Ishikawa (cell line): ENCODE measurements at regions not wholly inside any gene's neighbourhood (a gene's known extent, or its start where the extent isn't known, plus 50 kb on each side); places are given as distances from the start of the nearest gene placed in this dataset.

Experiments
- CEBPB ChIP-seq: IDR thresholded peaks from 2 replicates; pipeline ENCODE4 v1.6.1; 2012
- CREB1 ChIP-seq: IDR thresholded peaks from 2 replicates; pipeline ENCODE4 v1.6.1; 2012; ENCODE audit warnings: low read depth
- EGR1 ChIP-seq: IDR thresholded peaks from 2 replicates; pipeline ENCODE4 v1.6.1; 2012
- EP300 ChIP-seq: IDR thresholded peaks from 2 replicates; pipeline ENCODE4 v1.6.1; 2012; ENCODE audit warnings: borderline replicate concordance
- FOXM1 ChIP-seq: IDR thresholded peaks from 2 replicates; pipeline ENCODE4 v1.6.1; 2012; ENCODE audit warnings: low read depth, borderline replicate concordance
- NFIC ChIP-seq: IDR thresholded peaks from 2 replicates; pipeline ENCODE4 v1.6.1; 2012
- RAD21 ChIP-seq: IDR thresholded peaks from 2 replicates; pipeline ENCODE4 v1.6.1; 2012; ENCODE audit warnings: low read depth
- TAF1 ChIP-seq: IDR thresholded peaks from 2 replicates; pipeline ENCODE4 v1.6.1; 2012; ENCODE audit warnings: low read depth, mild to moderate bottlenecking
- TCF12 ChIP-seq: IDR thresholded peaks from 2 replicates; pipeline ENCODE4 v1.6.1; 2012; ENCODE audit warnings: low read depth
- TEAD4 ChIP-seq: IDR thresholded peaks from 2 replicates; pipeline ENCODE4 v1.6.1; 2012
- YY1 ChIP-seq: IDR thresholded peaks from 2 replicates; pipeline ENCODE4 v1.6.1; 2012; ENCODE audit warnings: low read depth
- ZBTB7A ChIP-seq: IDR thresholded peaks from 2 replicates; pipeline ENCODE4 v1.6.1; 2012; ENCODE audit warnings: low read depth
- TF ChIP-seq, protein P1 (sequence below): IDR thresholded peaks from 2 replicates; pipeline ENCODE4 v1.6.1; 2012; ENCODE audit warnings: low read depth, mild to moderate bottlenecking
- TF ChIP-seq, protein P2 (sequence below): IDR thresholded peaks from 2 replicates; pipeline ENCODE4 v1.6.1; 2012
- TF ChIP-seq, protein P3 (sequence below): IDR thresholded peaks from 2 replicates; pipeline ENCODE4 v1.6.1; 2012

GRCh38 chr2:131584380-131584779 is 56.7 kb downstream of the CCDC74A start:
- TF ChIP-seq, protein P1, sequence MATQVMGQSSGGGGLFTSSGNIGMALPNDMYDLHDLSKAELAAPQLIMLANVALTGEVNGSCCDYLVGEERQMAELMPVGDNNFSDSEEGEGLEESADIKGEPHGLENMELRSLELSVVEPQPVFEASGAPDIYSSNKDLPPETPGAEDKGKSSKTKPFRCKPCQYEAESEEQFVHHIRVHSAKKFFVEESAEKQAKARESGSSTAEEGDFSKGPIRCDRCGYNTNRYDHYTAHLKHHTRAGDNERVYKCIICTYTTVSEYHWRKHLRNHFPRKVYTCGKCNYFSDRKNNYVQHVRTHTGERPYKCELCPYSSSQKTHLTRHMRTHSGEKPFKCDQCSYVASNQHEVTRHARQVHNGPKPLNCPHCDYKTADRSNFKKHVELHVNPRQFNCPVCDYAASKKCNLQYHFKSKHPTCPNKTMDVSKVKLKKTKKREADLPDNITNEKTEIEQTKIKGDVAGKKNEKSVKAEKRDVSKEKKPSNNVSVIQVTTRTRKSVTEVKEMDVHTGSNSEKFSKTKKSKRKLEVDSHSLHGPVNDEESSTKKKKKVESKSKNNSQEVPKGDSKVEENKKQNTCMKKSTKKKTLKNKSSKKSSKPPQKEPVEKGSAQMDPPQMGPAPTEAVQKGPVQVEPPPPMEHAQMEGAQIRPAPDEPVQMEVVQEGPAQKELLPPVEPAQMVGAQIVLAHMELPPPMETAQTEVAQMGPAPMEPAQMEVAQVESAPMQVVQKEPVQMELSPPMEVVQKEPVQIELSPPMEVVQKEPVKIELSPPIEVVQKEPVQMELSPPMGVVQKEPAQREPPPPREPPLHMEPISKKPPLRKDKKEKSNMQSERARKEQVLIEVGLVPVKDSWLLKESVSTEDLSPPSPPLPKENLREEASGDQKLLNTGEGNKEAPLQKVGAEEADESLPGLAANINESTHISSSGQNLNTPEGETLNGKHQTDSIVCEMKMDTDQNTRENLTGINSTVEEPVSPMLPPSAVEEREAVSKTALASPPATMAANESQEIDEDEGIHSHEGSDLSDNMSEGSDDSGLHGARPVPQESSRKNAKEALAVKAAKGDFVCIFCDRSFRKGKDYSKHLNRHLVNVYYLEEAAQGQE: no peak
- no peak for TF ChIP-seq ZBTB7A
- no peak for TF ChIP-seq CREB1
- no peak for TF ChIP-seq YY1
- no peak for TF ChIP-seq NFIC
- TF ChIP-seq, protein P2, sequence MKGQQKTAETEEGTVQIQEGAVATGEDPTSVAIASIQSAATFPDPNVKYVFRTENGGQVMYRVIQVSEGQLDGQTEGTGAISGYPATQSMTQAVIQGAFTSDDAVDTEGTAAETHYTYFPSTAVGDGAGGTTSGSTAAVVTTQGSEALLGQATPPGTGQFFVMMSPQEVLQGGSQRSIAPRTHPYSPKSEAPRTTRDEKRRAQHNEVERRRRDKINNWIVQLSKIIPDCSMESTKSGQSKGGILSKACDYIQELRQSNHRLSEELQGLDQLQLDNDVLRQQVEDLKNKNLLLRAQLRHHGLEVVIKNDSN: no peak
- no peak for TF ChIP-seq TCF12
- TF ChIP-seq RAD21: no peak
- TF ChIP-seq, protein P3, sequence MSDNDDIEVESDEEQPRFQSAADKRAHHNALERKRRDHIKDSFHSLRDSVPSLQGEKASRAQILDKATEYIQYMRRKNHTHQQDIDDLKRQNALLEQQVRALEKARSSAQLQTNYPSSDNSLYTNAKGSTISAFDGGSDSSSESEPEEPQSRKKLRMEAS: no peak
- no peak for TF ChIP-seq EP300
- TF ChIP-seq CEBPB: no peak
- TF ChIP-seq EGR1: no peak
- TF ChIP-seq TEAD4: no peak
- TF ChIP-seq FOXM1: no peak
- TF ChIP-seq TAF1: no peak

DNA sequence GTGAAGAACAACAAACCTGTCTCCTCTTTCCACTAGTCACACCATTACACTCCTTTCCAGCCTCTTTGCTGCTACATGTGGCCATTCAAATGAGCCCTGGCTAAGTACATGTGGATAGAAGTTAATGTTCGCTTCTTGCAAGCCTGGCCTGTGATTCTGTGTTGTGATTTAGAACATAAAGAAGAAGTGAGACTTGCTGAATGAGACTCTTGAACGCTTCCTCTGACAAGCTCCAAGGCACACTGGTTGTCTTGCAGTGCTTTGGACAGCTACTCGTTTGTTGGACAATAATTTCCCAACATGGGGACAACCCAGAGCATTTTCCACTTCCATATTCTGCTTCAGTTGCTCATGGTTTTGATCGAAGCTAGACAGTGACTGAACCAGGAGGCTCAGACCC is 57.3 kb downstream of the CCDC74A start:
- no peak for TF ChIP-seq CREB1
- TF ChIP-seq RAD21: no peak
- TF ChIP-seq, protein P1: no peak
- no peak for TF ChIP-seq CEBPB
- TF ChIP-seq EP300: no peak
- TF ChIP-seq, protein P2: no peak
- TF ChIP-seq EGR1: no peak
- no peak for TF ChIP-seq NFIC
- no peak for TF ChIP-seq TEAD4
- no peak for TF ChIP-seq YY1
- TF ChIP-seq, protein P3: no peak
- no peak for TF ChIP-seq ZBTB7A
- no peak for TF ChIP-seq FOXM1
- no peak for TF ChIP-seq TAF1
- no peak for TF ChIP-seq TCF12

DNA sequence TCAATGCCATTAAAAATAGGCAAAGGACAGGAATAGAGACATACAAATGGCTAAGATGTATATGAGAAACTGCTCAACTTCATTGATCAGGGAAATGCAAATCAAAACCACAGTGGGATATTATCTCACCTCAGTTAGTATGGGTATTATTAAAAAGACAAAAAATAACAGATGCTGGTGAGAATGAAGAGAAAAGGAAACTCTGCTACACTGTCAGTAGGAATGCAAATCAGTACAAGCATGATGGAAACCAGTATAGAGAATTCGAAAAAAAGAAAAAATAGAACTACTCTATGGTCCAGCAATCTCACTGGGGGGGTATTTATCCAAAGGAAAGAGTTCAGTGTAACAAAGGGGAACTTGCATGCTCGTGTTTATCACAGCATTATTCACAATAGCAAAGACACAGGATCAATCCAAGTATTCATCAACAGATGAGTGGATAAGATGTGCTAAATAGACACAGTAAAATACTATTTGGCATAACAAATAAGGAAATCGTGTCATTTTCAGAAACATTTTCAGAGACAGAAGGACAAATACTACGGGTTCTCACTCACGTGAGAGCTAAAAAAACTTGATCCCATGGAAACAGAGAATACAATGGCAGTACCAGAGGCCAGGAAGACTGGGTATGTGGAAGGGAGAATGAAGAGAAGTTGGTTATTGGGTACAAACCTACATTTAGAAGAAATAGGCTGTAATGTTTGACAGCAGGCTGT is 60.6 kb downstream of the CCDC74A start:
- TF ChIP-seq TAF1 (no peak), EGR1 (no peak), NFIC (no peak), EP300 (no peak), TCF12 (no peak), CREB1 (no peak), TEAD4 (no peak)
- TF ChIP-seq, protein P1: no peak
- TF ChIP-seq, protein P2: no peak
- TF ChIP-seq, protein P3: no peak

- no peak for TF ChIP-seq RAD21
- no peak for TF ChIP-seq CREB1
- TF ChIP-seq TEAD4: no peak
- TF ChIP-seq TAF1: no peak
- TF ChIP-seq, protein P3: no peak
- TF ChIP-seq TCF12: no peak
- TF ChIP-seq, protein P1: no peak
- TF ChIP-seq FOXM1: no peak
- TF ChIP-seq NFIC: no peak
Measured at GRCh38 chr2:131590366-131590765, 62.7 kb downstream of the CCDC74A start.
